ENCODE measurements at regions not wholly inside any gene's neighbourhood (a gene's known extent, or its start where the extent isn't known, plus 50 kb on each side); places are given as distances from the start of the nearest gene placed in this dataset.
"Not testable (repeated sequence)": the region's sequence is repeated elsewhere in the genome, so short reads cannot be mapped to it uniquely, and the experiment has no call there.

- TF ChIP-seq CTCF (conservative IDR thresholded peaks at IDR 0.05; ENCODE audit: low read length) (no peak), EZH2phosphoT487 (IDR thresholded peaks at IDR 0.05; ENCODE audit: borderline replicate concordance, low read depth, low read length) (no peak)
- Histone ChIP-seq H2AFZ (ENCODE audit: low read length) (no peak overlapping the region), H4K20me1 (ENCODE audit: insufficient read depth, low read length) (no peaks in the 10 kb centered on the region), H3K9me2 (ENCODE audit: insufficient read depth, low read length) (no peaks in the 10 kb centered on the region), H3K36me3 (ENCODE audit: insufficient read depth, low read length) (no peaks in the 10 kb centered on the region), H3K9me3 (ENCODE audit: low read length) (no peaks in the 10 kb centered on the region), H3K4me2 (ENCODE audit: low read length) (no peak overlapping the region), H3K79me2 (ENCODE audit: insufficient read depth, low read depth, low read length) (no peaks in the 10 kb centered on the region), H3K27ac (ENCODE audit: low read depth, low read length, poor library complexity, severe bottlenecking) (no peak overlapping the region), H3K4me1 (ENCODE audit: insufficient read depth, low read length, poor library complexity, severe bottlenecking) (no peaks in the 10 kb centered on the region), H3K4me3 (ENCODE audit: low read depth, low read length, poor library complexity, severe bottlenecking) (no peak overlapping the region)
- BruUV-seq (replicated peaks), result no TSS peak
- no peak for DNase-seq (ENCODE audit: low spot score)
- POLR2A ChIA-PET, result interaction anchor here (0.6 kb wide), 1 partner anchor 187 kb away, joined by 6 read pairs; no protein-coding TSS in a partner anchor
- CTCF ChIA-PET (ENCODE audit: unreplicated experiment), result no interaction called here
- intact Hi-C loops (cut with micrococcal nuclease; ENCODE audit: unreplicated experiment), result no loop called here
Measured at GRCh38 chr5:174943785-174944184, 219.4 kb downstream of the MSX2 start.

DNA sequence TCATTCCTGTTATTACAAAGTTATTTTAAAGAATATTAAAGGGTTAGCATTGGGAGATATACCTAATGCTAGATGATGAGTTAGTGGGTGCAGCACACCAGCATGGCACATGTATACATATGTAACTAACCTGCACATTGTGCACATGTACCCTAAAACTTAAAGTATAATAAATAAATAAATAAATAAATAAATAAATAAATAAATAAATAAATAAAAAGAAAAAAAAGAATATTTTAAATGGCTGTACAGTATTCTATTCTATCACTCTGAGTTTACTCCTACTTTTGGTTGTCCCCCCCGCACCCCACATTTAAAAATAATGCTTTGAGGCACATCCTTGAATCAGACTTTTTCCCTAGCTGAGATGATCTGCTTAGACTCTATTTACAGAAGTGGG is 218.6 kb downstream of the MSX2 start:
- H3K9me2 ChIP-seq (ENCODE audit: insufficient read depth, low read length); H3K36me3 ChIP-seq (ENCODE audit: insufficient read depth, low read length); H2AFZ ChIP-seq (ENCODE audit: low read length); H4K20me1 ChIP-seq (ENCODE audit: insufficient read depth, low read length); H3K9me3 ChIP-seq (ENCODE audit: low read length); H3K79me2 ChIP-seq (ENCODE audit: insufficient read depth, low read depth, low read length); CTCF ChIA-PET (ENCODE audit: unreplicated experiment); H3K4me1 ChIP-seq (ENCODE audit: insufficient read depth, low read length, poor library complexity, severe bottlenecking); H3K4me3 ChIP-seq (ENCODE audit: low read depth, low read length, poor library complexity, severe bottlenecking); H3K4me2 ChIP-seq (ENCODE audit: low read length); DNase-seq (ENCODE audit: low spot score); H3K27ac ChIP-seq (ENCODE audit: low read depth, low read length, poor library complexity, severe bottlenecking); BruUV-seq (replicated peaks); intact Hi-C loops (cut with micrococcal nuclease; ENCODE audit: unreplicated experiment): not testable (repeated sequence)
- POLR2A ChIA-PET, result interaction anchor here (0.6 kb wide), 1 partner anchor 186 kb away, joined by 6 read pairs; no protein-coding TSS in a partner anchor

GRCh38 chr5:174937201-174938123 is 213.1 kb downstream of the MSX2 start:
- no TSS peak for BruUV-seq (replicated peaks)
- DNase-seq (ENCODE audit: low spot score), result no peak
- no peak overlapping the region for H3K4me3 ChIP-seq (ENCODE audit: low read depth, low read length, poor library complexity, severe bottlenecking)
- POLR2A ChIA-PET, result no interaction called here
- CTCF ChIA-PET (ENCODE audit: unreplicated experiment), result no interaction called here
- no peaks in the 10 kb centered on the region for H3K36me3 ChIP-seq (ENCODE audit: insufficient read depth, low read length)
- H3K27ac ChIP-seq (ENCODE audit: low read depth, low read length, poor library complexity, severe bottlenecking), result no peak overlapping the region
- no peaks in the 10 kb centered on the region for H3K9me2 ChIP-seq (ENCODE audit: insufficient read depth, low read length)
- no peaks in the 10 kb centered on the region for H3K79me2 ChIP-seq (ENCODE audit: insufficient read depth, low read depth, low read length)
- intact Hi-C loops (cut with micrococcal nuclease; ENCODE audit: unreplicated experiment), result loop anchor here (5.0 kb wide), 2 partner anchors 520 to 610 kb away; no protein-coding TSS in a partner anchor
- H2AFZ ChIP-seq (ENCODE audit: low read length), result no peak overlapping the region
- H3K4me1 ChIP-seq (ENCODE audit: insufficient read depth, low read length, poor library complexity, severe bottlenecking), result no peaks in the 10 kb centered on the region
- no peaks in the 10 kb centered on the region for H3K9me3 ChIP-seq (ENCODE audit: low read length)
- TF ChIP-seq CTCF (conservative IDR thresholded peaks at IDR 0.05; ENCODE audit: low read length) (no peak), EZH2phosphoT487 (IDR thresholded peaks at IDR 0.05; ENCODE audit: borderline replicate concordance, low read depth, low read length) (no peak)
- no peaks in the 10 kb centered on the region for H4K20me1 ChIP-seq (ENCODE audit: insufficient read depth, low read length)
- no peak overlapping the region for H3K4me2 ChIP-seq (ENCODE audit: low read length)
